Heart left ventricle (tissue), 13 donors: ENCODE measurements at regions not wholly inside any gene's neighbourhood (a gene's known extent, or its start where the extent isn't known, plus 50 kb on each side); places are given as distances from the start of the nearest gene placed in this dataset.

Experiments
- POLR2A ChIP-seq, 2 donors: fragments of 450-650 bp; IDR thresholded peaks; one replicate each; pipeline ENCODE4 v1.6.1; 2017; ENCODE audit warnings: antibody characterized with exemption in 2 of 2, mild to moderate bottlenecking in 2 of 2, moderate library complexity in 2 of 2
- TF ChIP-seq, protein P1 (sequence below), 12 donors: fragments of 200-600 bp; sonication (generic) in 4 of 12; IDR thresholded peaks; one replicate each; pipeline versions ENCODE4 v1.5.0 to v1.8.0; 2018 to 2022; ENCODE audit warnings: antibody characterized with exemption in 12 of 12, mild to moderate bottlenecking in 5 of 12
- donor health status: ischemic (EF 13 %, LVEDD 7.1; RV severe dilation, severe dysfunction).
- donor health status: DM: no; HTN: yes; CAD: no.
- donor health status: DM: no; HTN: no; CAD: no.
- donor health status: ischemic (EF 25% LVEDD 6.9; RV normal size, moderate dysfunction).
- donor health status: ischemic (EF 25% LVEDD 5.7; RV mildly dilated, moderate dysfunction).
- donor health status: ischemic (EF 35%, LVEDD 5.7; RV mildly dilated, moderate dysfunction).
- donor health status: nonischemic (EF 11% LVEDD 7.7; RV severe dilation, severe dysfunction).
- donor health status: DM: yes; HTN: yes; CAD: no.
- donor health status: PGD.
- donor health status: ischemic (EF 29% LVEDD 5.4; RV normal size, mild dysfunction).
- donor health status: nonischemic (EF 23%, LVEDD 6.1; RV moderate dilation, normal function).

DNA sequence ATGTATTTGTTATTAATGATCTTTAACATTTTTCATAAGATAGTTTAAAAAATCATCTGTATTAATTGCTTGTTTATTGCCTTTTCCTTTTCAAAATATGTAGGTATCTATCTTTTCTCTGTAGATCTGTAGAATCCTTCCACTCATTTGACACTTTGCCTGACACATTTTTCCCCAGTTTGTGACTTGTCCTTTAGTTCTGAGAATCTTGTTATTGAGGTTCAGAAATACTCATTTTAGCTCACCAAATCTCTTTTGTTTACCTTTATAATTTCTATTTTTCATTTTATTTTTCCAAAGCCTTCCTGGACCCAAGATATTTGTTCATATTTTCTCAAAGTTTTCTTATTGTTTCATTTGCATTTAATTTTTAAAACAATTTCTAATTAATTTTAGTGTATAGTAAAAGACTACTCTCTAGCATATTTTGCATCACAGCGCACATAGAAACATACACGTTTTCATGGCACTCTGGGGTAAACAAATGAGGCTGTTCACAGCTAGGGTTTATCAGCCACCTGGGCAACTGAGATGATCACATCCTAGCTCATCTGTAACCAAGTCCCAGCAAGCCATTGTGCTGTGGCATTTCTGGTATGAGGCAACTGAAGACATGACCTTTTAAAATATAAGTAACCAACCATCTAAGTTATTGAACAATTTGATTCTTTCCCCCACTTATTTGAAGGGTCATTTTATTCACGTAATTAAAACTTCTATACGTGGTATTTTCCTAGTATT is 275.7 kb downstream of the ADGB start:
- TF ChIP-seq, protein P1, sequence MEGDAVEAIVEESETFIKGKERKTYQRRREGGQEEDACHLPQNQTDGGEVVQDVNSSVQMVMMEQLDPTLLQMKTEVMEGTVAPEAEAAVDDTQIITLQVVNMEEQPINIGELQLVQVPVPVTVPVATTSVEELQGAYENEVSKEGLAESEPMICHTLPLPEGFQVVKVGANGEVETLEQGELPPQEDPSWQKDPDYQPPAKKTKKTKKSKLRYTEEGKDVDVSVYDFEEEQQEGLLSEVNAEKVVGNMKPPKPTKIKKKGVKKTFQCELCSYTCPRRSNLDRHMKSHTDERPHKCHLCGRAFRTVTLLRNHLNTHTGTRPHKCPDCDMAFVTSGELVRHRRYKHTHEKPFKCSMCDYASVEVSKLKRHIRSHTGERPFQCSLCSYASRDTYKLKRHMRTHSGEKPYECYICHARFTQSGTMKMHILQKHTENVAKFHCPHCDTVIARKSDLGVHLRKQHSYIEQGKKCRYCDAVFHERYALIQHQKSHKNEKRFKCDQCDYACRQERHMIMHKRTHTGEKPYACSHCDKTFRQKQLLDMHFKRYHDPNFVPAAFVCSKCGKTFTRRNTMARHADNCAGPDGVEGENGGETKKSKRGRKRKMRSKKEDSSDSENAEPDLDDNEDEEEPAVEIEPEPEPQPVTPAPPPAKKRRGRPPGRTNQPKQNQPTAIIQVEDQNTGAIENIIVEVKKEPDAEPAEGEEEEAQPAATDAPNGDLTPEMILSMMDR (IDR thresholded peaks at IDR 0.05) = no peak
- no peak for TF ChIP-seq POLR2A (IDR thresholded peaks at IDR 0.05)
